Stimulated activated CD4-positive, alpha-beta T cell treated with anti-CD3 and anti-CD28 coated beads, Interleukin-2, amount 100 ng/mL, for 4 hours (primary cell): ENCODE measurements at regions not wholly inside any gene's neighbourhood (a gene's known extent, or its start where the extent isn't known, plus 50 kb on each side); places are given as distances from the start of the nearest gene placed in this dataset.
"Not testable (repeated sequence)": the region's sequence is repeated elsewhere in the genome, so short reads cannot be mapped to it uniquely, and the experiment has no call there.

Experiments used
- DNase-seq: peaks from one replicate; pipeline ENCODE4 v3.0.0-alpha.2; 2020; ENCODE audit warnings: low read depth

GRCh38 chr3:10706156-10706739 is 109.8 kb upstream of the SLC6A11 start:
- no peak for DNase-seq

GRCh38 chr3:10706740-10707399 is 109.2 kb upstream of the SLC6A11 start:
- no peak for DNase-seq

- DNase-seq = no peak
Measured at GRCh38 chr3:10707400-10708215, 108.4 kb upstream of the SLC6A11 start.

- DNase-seq = no peak
Measured at GRCh38 chr3:10708216-10708893, 107.7 kb upstream of the SLC6A11 start.

- DNase-seq = no peak
Measured at GRCh38 chr3:10709110-10709781, 106.8 kb upstream of the SLC6A11 start.

- DNase-seq = no peak
Measured at GRCh38 chr3:10712121-10712520, 103.9 kb upstream of the SLC6A11 start.

GRCh38 chr3:10713656-10714055 is 102.4 kb upstream of the SLC6A11 start:
- DNase-seq = no peak

GRCh38 chr3:10715886-10716285 is 100.1 kb upstream of the SLC6A11 start:
- DNase-seq = no peak

- no peak for DNase-seq
Measured at GRCh38 chr3:10716964-10717363, 99.1 kb upstream of the SLC6A11 start.

GRCh38 chr3:10717756-10718155 is 98.3 kb upstream of the SLC6A11 start:
- DNase-seq = no peak

GRCh38 chr3:10721101-10721500 is 94.9 kb upstream of the SLC6A11 start:
- DNase-seq = no peak

- DNase-seq = no peak
Measured at GRCh38 chr3:10722911-10723310, 93.1 kb upstream of the SLC6A11 start.

- DNase-seq = no peak
Measured at GRCh38 chr3:10723991-10724390, 92.0 kb upstream of the SLC6A11 start.

- no peak for DNase-seq
Measured at GRCh38 chr3:10725067-10725466, 91.0 kb upstream of the SLC6A11 start.

- DNase-seq = no peak
Measured at GRCh38 chr3:10725846-10726245, 90.2 kb upstream of the SLC6A11 start.

- DNase-seq = no peak
Measured at GRCh38 chr3:10726787-10727186, 89.2 kb upstream of the SLC6A11 start.

GRCh38 chr3:10729439-10729838 is 86.6 kb upstream of the SLC6A11 start:
- no peak for DNase-seq

GRCh38 chr3:10732292-10732691 is 83.7 kb upstream of the SLC6A11 start:
- DNase-seq = no peak

- no peak for DNase-seq
Measured at GRCh38 chr3:10733297-10733696, 82.7 kb upstream of the SLC6A11 start.

- DNase-seq = not testable (repeated sequence)
Measured at GRCh38 chr3:10736444-10736843, 79.6 kb upstream of the SLC6A11 start.

GRCh38 chr3:10737785-10738184 is 78.2 kb upstream of the SLC6A11 start:
- DNase-seq = no peak
